ENCODE measurements at regions not wholly inside any gene's neighbourhood (a gene's known extent, or its start where the extent isn't known, plus 50 kb on each side); places are given as distances from the start of the nearest gene placed in this dataset.

GRCh38 chr7:31423994-31424393 lies 83.5 kb upstream of the NEUROD6 start:
- TF ChIP-seq CTCF (IDR thresholded peaks at IDR 0.05): no peak
- DNase-seq (no peak), ATAC-seq (no peak)
- Histone ChIP-seq H3K9me3 (no peaks in the 10 kb centered on the region), H3K36me3 (no peaks in the 10 kb centered on the region), H3K4me1 (no peaks in the 10 kb centered on the region), H3K27ac (no peak overlapping the region), H3K27me3 (no peaks in the 10 kb centered on the region), H3K4me3 (no peak overlapping the region)
- intact Hi-C loops (cut with DNase I): no loop called here

GRCh38 chr7:31432176-31432575 lies 81.7 kb upstream of the ITPRID1 start:
- Histone ChIP-seq H3K36me3 (no peaks in the 10 kb centered on the region), H3K4me3 (no peak overlapping the region), H3K4me1 (no peaks in the 10 kb centered on the region), H3K27ac (no peak overlapping the region), H3K27me3 (no peaks in the 10 kb centered on the region), H3K9me3 (no peaks in the 10 kb centered on the region)
- no peak for ATAC-seq
- no peak for DNase-seq
- TF ChIP-seq CTCF (IDR thresholded peaks at IDR 0.05): no peak
- intact Hi-C loops (cut with DNase I): no loop called here

- DNase-seq: no peak
- Histone ChIP-seq H3K36me3 (no peaks in the 10 kb centered on the region), H3K27ac (no peak overlapping the region), H3K4me3 (no peak overlapping the region), H3K9me3 (no peaks in the 10 kb centered on the region), H3K4me1 (no peaks in the 10 kb centered on the region), H3K27me3 (no peaks in the 10 kb centered on the region)
- intact Hi-C loops (cut with DNase I): no loop called here
- TF ChIP-seq CTCF (IDR thresholded peaks at IDR 0.05): no peak
- no peak for ATAC-seq
Measured at GRCh38 chr7:31432836-31433340, 81.0 kb upstream of the ITPRID1 start.

GRCh38 chr7:31437250-31437865 lies 76.5 kb upstream of the ITPRID1 start:
- Histone ChIP-seq H3K4me3 (no peak overlapping the region), H3K27ac (no peak overlapping the region), H3K36me3 (no peaks in the 10 kb centered on the region), H3K4me1 (no peaks in the 10 kb centered on the region), H3K27me3 (no peaks in the 10 kb centered on the region), H3K9me3 (no peaks in the 10 kb centered on the region)
- no peak for TF ChIP-seq CTCF (IDR thresholded peaks at IDR 0.05)
- DNase-seq (no peak), ATAC-seq (no peak)
- intact Hi-C loops (cut with DNase I): no loop called here

GRCh38 chr7:31439165-31439564 lies 74.7 kb upstream of the ITPRID1 start:
- Histone ChIP-seq H3K4me3 (no peak overlapping the region), H3K4me1 (no peaks in the 10 kb centered on the region), H3K27me3 (no peaks in the 10 kb centered on the region), H3K9me3 (no peaks in the 10 kb centered on the region), H3K27ac (no peak overlapping the region), H3K36me3 (no peaks in the 10 kb centered on the region)
- intact Hi-C loops (cut with DNase I): no loop called here
- DNase-seq: no peak
- TF ChIP-seq CTCF (IDR thresholded peaks at IDR 0.05): no peak
- no peak for ATAC-seq

GRCh38 chr7:31440511-31440910 lies 73.4 kb upstream of the ITPRID1 start:
- H3K27ac ChIP-seq: no peak overlapping the region
- no peak overlapping the region for H3K4me3 ChIP-seq
- intact Hi-C loops (cut with DNase I): loop anchor here (10.0 kb wide), 1 partner anchor 294 kb away; no protein-coding TSS in a partner anchor
- no peaks in the 10 kb centered on the region for H3K27me3 ChIP-seq
- DNase-seq (no peak), ATAC-seq (no peak)
- H3K9me3 ChIP-seq: no peaks in the 10 kb centered on the region
- TF ChIP-seq CTCF (IDR thresholded peaks at IDR 0.05): no peak
- H3K4me1 ChIP-seq: no peaks in the 10 kb centered on the region
- no peaks in the 10 kb centered on the region for H3K36me3 ChIP-seq

Data from upper lobe of right lung (tissue), 1 donor.